NCI-H69 (cell line): ENCODE measurements at regions not wholly inside any gene's neighbourhood (a gene's known extent, or its start where the extent isn't known, plus 50 kb on each side); places are given as distances from the start of the nearest gene placed in this dataset.
A peak's percentile ranks its signal among the peaks of the same experiment; 100 is the strongest.

Source experiments
- DNase-seq: peaks from one replicate; lab custom pipeline; 2025; lab: John Stamatoyannopoulos, UW

- DNase-seq, result no peak
Observed at GRCh38 chr7:46571996-46572395, 650.9 kb upstream of the IGFBP3 start.

GRCh38 chr7:46569133-46569465 is 648.0 kb upstream of the IGFBP3 start:
- DNase-seq, result no peak

GRCh38 chr7:46568420-46569132 is 647.5 kb upstream of the IGFBP3 start:
- no peak for DNase-seq

GRCh38 chr7:46567858-46568257 is 646.8 kb upstream of the IGFBP3 start:
- DNase-seq, result no peak

DNA sequence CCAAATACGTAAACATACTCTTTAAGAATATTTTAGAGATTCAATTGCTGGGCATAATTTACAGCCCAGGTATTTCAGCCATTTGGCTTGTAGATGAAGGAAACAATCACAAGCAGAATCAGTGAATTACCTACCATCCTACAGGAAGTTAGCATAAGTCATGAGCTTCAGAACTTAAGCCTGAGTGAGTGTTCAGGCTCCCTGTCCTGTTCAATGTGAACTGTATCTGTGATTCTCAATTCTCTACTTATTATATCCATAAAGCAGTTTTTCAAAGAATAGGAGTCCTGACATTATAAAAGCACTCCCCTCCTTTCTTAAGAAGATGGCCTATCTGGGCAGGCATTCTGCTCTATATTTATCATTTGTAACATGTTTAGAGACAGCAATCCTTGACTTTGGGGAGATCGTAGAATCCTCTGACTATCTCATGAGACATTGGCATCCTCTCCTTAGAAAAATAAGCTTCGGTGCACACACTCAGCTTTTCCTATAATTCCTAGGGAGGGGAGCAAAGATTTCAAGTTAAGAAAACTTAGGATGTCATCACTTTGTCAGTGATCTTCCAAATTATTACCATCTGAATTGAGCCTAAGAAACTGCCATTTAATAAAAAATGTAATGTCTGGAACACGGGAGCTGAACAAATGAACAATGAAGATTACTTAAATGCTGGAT is 645.2 kb upstream of the IGFBP3 start:
- DNase-seq, result no peak

DNA sequence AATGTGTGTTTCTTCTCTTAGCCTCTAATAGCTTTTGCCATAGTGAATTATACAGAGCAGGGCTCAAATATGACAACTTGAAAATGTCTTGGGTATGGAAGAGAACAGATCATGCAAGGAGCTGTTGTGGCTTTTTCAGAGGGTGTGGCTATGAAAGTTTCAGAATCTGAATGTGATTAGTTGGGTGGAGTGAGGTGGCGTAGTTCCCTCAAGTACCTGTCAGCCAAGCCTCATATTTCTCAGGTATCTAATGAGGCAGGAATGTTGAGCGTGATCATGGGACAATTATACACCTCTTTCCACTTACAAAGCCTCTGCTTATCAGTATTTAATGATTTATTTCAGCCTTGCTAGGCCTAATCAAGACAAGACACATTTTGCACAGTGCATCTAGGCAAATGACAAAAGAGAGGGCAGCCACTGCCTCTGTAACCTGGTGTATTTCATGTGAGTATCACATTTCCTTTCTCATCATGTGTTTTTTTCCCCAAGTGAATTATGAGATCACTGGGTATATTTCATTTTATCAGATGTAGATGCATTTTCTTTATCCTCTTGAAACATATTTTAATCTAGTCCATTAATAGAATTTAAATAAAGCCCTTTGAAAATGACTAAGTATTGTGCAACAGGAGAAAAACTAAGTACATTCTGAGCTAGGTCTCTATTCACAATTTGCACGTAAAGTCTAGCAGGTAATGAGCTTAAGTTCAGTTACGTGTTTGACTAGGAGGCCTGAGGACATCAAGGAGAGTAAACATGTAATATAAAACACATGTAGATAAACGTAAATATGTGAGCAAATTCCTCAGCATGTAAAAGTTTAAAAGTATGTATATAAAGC is 644.4 kb upstream of the IGFBP3 start:
- DNase-seq, result no peak

DNA sequence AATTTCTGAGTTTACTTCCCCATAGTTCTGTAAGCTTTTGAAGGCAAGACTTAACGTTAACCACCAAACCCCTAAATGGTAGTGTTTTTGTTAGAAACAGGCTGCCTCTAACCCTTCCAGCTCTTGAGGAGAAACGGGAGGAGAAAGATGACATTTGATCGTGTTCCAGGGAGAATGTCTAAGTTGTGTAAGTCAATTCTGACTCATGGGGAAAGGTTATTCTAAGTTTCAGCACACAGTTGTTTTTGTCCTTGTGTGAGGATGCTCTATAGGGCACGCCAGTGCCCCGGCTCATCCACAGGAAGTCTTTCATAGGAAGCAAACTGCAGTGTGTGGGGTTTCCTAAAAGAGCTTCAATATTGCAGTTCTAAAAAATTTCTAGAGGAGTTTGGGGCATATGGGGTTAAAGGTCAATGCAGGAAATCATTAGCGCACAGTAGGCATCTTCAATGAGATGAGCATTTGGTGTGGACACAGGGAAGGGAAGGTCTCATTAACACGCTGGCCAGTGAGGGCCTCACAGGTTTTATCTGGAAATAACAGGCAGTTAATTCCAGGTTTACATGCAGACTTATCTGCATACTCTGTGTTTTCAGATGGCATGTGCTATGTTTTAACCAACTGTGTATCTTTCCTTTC is 638.2 kb upstream of the IGFBP3 start:
- no peak for DNase-seq

- DNase-seq, result no peak
Observed at GRCh38 chr7:46558482-46559193, 637.6 kb upstream of the IGFBP3 start.

- no peak for DNase-seq
Observed at GRCh38 chr7:46557781-46558180, 636.7 kb upstream of the IGFBP3 start.

GRCh38 chr7:46557295-46557711 is 636.2 kb upstream of the IGFBP3 start:
- no peak for DNase-seq

GRCh38 chr7:46554688-46555422 is 633.8 kb upstream of the IGFBP3 start:
- DNase-seq, result no peak

DNA sequence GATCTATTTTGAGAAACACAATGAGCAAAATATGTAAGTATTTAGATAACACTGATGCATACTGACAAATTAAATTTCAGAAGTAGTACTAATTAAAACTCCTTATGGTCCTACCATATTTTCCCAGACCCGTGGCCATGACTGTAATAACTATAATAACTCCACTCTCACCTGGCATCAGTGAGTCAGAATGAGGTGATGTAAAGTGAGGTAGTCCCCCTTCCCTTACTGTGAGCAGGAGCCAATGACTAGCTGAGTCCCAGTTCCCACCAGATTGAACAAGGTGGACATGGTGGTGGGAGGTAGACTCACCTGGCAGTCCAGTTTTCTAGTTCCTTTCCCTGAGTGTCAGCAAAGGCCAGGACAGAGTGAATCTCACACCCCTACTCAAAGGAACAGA is 630.5 kb upstream of the IGFBP3 start:
- no peak for DNase-seq

- no peak for DNase-seq
Observed at GRCh38 chr7:46550864-46551263, 629.8 kb upstream of the IGFBP3 start.

GRCh38 chr7:46549892-46550639 is 629.0 kb upstream of the IGFBP3 start:
- DNase-seq, result no peak

GRCh38 chr7:46549347-46549746 is 628.3 kb upstream of the IGFBP3 start:
- DNase-seq, result no peak

- DNase-seq, result no peak
Observed at GRCh38 chr7:46547044-46547443, 626.0 kb upstream of the IGFBP3 start.

GRCh38 chr7:46545790-46546189 is 624.7 kb upstream of the IGFBP3 start:
- DNase-seq, result peak; percentile 4

DNA sequence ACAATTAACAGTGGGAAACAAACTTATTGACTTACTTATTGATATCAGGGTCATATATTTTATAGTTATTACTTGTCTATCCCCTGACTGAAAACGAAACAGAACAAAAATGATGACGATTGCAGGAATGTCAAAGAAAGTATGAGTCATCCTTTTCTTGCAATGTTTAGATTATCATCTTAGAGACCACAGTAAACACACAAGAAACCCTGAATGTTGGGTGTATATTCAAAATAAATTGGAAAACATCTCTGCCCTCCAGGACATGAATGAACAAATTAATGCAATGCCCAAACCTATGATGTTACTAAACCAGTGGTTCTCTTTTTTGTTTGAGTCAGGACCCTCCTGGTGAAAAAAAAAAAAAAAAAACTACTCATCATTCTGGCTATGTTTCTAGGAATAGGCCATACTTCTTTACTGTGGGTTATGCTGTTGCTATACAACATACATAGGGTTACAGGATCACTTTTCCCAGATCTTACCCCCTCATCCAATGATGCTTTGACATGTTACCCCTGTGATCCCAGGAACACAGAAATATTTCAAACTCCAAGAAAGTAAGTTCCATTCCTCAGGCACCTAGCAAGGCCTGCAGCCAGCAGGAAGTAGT is 623.4 kb upstream of the IGFBP3 start:
- no peak for DNase-seq

- no peak for DNase-seq
Observed at GRCh38 chr7:46542076-46542475, 621.0 kb upstream of the IGFBP3 start.

DNA sequence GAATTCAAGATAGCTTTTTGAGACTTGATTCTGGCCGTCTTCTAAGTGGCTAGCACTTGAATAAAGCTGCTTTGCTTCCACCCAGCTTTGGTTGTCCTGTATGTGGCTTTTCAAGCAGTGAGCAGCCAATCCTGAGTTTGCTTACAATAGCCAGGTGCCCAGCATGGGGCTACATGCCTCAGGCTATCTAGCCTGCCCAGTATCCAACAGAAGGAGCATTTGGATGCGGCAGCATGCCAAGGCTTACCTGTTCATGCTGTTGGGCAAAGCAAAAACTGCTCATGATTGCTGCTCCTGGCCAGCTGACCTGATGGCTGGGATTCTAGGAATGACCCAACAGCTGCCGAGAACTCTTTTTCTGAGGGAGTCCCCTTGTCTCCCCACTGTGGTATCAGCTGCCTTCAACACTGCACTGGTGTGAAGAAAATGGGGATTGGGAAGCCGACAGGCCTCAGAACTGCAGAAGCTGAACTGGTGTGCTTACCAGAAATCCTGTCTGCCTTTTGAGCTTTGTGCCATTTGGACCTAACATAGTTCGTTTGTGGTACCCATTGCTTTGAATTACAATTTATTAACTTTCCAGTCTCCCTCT is 618.9 kb upstream of the IGFBP3 start:
- DNase-seq, result peak; percentile 45
